ENCODE measurements at regions not wholly inside any gene's neighbourhood (a gene's known extent, or its start where the extent isn't known, plus 50 kb on each side); places are given as distances from the start of the nearest gene placed in this dataset.
"Not testable (repeated sequence)": the region's sequence is repeated elsewhere in the genome, so short reads cannot be mapped to it uniquely, and the experiment has no call there.

DNA sequence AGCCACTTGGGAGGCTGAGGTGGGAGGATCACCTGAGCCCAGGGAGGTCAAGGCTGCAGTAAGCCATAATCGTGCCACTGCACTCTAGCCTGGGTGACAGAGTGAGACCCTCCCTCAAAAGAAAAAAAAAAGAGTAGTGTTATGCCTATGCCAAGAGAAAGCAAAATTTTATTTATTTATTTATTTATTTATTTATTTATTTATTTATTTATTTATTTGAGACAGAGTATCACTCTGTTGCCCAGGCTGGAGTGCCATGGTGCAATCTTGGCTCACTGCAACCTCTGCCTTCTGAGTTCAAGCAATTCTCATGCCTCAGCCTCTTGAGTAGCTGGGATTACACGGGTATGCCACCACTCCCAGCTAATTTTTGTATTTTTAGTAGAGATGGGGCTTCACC, 72.6 kb upstream of the RAPGEF2 start:
- not testable (repeated sequence) for FAIRE-seq

DNA sequence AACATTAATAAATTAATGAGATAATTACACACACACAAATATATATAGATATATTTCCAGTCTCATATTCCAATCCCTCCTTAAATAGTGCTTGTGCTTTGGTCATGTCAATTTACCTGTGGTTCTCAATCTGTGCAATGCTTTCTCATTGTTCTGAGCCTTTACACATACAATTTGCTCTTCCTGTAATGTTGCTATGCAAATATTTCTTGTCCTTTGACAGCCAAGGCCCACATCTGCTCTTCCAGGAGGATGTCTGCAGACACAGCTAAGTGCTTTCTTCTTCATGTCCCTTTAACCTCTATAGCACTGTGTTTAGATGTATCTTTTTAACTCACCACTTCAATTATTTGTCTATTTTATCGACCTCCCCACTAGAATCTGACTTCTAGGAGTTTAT, 67.3 kb upstream of the RAPGEF2 start:
- DNase-seq (ENCODE audit: insufficient read length, low spot score), result no peak
- peak; percentile 90 for FAIRE-seq

More for the DNA sequence above, 72.6 kb upstream of the RAPGEF2 start:
- DNase-seq (ENCODE audit: insufficient read length, low spot score), result not testable (repeated sequence)

GRCh38 chr4:159038536-159038935, 64.3 kb upstream of the RAPGEF2 start:
- DNase-seq (ENCODE audit: insufficient read length, low spot score), result no peak
- FAIRE-seq, result no peak

GRCh38 chr4:159041054-159042034, 61.5 kb upstream of the RAPGEF2 start:
- DNase-seq (ENCODE audit: insufficient read length, low spot score), result no peak
- FAIRE-seq, result peak; percentile 78

DNA sequence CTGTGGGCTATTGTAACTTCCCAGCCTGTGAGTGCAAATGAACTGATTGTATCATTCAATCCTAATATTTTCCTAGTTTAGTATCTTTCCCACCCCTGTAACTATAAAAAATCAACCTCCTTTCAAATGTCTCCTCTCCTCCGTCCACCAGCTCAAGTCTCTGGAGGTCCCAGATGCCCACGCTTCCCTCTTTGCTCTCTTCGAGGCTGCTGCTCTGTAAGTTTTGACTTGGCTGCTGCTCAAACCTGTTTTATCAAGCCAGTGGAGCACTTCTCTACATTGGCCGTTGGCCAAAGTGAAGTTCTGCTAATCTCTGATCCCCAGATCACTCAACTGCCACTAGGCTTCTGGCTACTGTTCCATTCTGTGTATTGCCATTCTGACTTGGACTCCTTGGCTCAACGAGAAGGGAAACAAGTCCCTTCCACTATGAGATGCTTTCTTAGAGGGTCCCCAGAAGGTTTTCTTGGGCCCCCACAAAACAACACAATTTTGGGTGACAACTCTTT, 60.7 kb upstream of the RAPGEF2 start:
- no peak for FAIRE-seq
- no peak for DNase-seq (ENCODE audit: insufficient read length, low spot score)

- FAIRE-seq, result no peak
- no peak for DNase-seq (ENCODE audit: insufficient read length, low spot score)
Measured at GRCh38 chr4:159042868-159043267, 60.0 kb upstream of the RAPGEF2 start.

DNA sequence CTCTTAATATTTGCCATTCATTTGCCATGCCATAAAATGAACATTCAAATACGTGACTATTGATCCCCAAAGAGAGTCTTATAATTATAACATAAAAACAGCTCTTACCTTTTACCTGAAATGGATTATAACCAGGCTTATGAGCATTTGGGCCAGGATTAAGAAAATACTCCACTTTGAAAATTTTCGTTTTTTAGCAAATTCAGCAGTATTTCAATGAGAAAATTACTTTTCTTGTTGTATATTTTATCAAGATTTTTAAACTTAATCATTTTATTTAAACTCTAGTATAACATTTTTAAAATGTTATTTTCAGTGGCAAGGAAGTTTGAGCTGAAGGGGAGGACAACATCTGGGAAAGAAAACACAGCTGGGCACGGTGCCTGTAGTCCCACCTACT, 59.0 kb upstream of the RAPGEF2 start:
- no peak for FAIRE-seq
- DNase-seq (ENCODE audit: insufficient read length, low spot score), result no peak

- DNase-seq (ENCODE audit: insufficient read length, low spot score) (no peak), FAIRE-seq (peak; percentile 85)
Measured at GRCh38 chr4:159045321-159045720, 57.6 kb upstream of the RAPGEF2 start.

DNA sequence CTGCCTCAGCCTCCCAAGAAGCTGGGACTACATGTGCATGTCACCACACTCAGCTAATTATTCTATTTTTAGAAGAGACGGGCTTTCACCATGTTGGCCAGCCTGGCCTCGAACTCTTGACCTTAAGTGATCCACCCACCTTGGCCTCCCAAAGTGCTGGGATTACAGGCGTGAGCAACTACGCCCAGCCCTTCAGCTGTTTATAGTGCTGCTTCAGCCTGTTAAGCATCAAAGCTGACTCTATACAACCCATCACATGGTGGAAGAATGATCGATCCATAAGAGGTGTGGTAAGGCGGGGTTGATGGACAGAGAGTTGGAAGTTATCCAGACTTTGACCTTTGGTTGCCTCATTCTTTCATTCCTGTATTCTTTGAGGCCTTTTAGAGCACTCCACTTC, 56.2 kb upstream of the RAPGEF2 start:
- FAIRE-seq (no peak), DNase-seq (ENCODE audit: insufficient read length, low spot score) (no peak)

- FAIRE-seq, result no peak
- no peak for DNase-seq (ENCODE audit: insufficient read length, low spot score)
Measured at GRCh38 chr4:159047478-159048165, 55.3 kb upstream of the RAPGEF2 start.

DNA sequence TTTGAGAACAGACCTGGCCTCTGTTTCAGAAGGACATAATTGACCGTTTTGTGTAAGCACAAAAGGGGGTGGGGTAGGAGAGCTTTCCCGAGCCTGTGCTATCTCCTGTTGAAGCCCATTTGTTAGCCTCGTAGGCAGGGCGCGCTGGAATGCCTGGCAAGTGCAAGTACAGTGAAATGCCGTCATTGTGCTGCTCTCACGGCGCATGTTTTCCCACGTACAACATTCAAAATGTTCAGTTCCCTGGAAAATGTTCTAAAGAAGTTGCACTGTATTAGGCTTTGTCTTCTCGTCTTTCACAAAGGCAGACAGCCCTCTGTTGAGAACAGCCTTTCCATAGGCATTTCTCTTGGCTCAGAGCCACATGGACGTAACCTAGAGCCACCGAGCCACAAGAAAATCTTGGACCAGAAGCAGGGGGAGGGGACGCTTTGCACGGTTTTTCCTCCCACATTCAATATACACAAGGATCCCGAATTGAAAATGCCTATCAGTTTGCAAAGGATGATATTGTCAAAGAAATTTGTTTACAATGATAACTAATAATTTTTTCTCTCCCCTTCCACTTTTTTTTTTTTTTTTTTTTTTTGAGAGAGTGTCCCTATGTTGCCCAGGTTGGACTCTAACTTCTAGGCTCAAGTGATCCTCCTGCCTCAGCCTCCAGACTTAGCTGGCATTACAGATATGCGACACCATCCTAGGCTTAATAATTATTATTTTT, 54.6 kb upstream of the RAPGEF2 start:
- DNase-seq (ENCODE audit: insufficient read length, low spot score), result no peak
- no peak for FAIRE-seq

DNA sequence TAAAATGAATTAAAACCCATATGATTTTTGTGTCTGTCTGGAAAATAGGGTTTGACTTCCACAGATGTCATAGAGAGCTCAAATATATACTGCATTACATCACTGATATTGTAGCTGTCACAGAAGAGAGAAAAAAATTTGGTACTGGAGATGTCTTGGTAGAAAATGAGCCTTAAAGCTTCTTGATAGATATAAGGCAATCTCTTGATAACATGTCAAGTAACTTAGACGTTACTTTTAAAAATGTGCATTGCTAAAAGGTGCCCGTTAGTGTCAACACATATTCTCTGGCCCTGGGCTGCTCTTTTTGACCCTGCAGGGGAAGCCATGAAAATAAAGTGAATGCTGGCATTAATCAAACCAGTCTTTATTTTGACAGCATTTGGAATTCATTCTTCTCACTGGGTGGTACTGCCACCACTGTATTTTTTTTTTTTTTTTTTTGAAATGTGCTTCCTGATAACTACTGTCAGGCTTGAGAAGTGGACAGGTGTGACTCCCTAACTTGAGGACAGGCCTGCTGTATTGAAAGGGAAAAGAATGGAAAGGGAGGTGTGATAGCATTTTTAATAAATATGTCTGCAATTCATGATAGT, 53.0 kb upstream of the RAPGEF2 start:
- FAIRE-seq, result peak; percentile 47
- no peak for DNase-seq (ENCODE audit: insufficient read length, low spot score)

- FAIRE-seq, result peak; percentile 95
- peak; percentile 34 for DNase-seq (ENCODE audit: insufficient read length, low spot score)
Measured at GRCh38 chr4:159051245-159052071, 51.4 kb upstream of the RAPGEF2 start.

GRCh38 chr4:159052315-159052714, 50.6 kb upstream of the RAPGEF2 start:
- DNase-seq (ENCODE audit: insufficient read length, low spot score), result peak; percentile 15
- no peak for FAIRE-seq
